Tibial artery (tissue), 4 donors: ENCODE measurements at regions not wholly inside any gene's neighbourhood (a gene's known extent, or its start where the extent isn't known, plus 50 kb on each side); places are given as distances from the start of the nearest gene placed in this dataset.

Experiments
- DNase-seq, 2 donors: peaks; one replicate each; pipeline ENCODE4 v3.0.0-alpha.2; 2019
- H3K27ac ChIP-seq, 2 donors: fragments of 200-600 bp; sonication (generic) in 1 of 2; 1 replicate in 1 of 2; 2 replicates in 1 of 2; pipeline ENCODE4 v1.5.1; 2018 to 2019; ENCODE audit warnings: mild to moderate bottlenecking in 1 of 2
- H3K27me3 ChIP-seq, 2 donors: fragments of 200-600 bp; sonication (generic) in 1 of 2; one replicate each; pipeline versions ENCODE4 v1.5.1 to v1.6.0; 2016 to 2019
- H3K36me3 ChIP-seq, 3 donors: fragments of 200-600 bp; sonication (generic) in 2 of 3; one replicate each; pipeline ENCODE4 v1.5.1; 2016 to 2019; ENCODE audit warnings: mild to moderate bottlenecking in 2 of 3
- H3K4me1 ChIP-seq, 4 donors: fragments of 200-600 bp; sonication (generic) in 2 of 4; 1 replicate in 3 of 4; 2 replicates in 1 of 4; pipeline ENCODE4 v1.5.1; 2016 to 2019
- H3K4me3 ChIP-seq, 2 donors: fragments of 200-600 bp; sonication (generic) in 1 of 2; 1 replicate in 1 of 2; 2 replicates in 1 of 2; pipeline ENCODE4 v1.5.1; 2018 to 2019; ENCODE audit warnings: mild to moderate bottlenecking in 2 of 2
- H3K9me3 ChIP-seq, 3 donors: fragments of 200-600 bp; sonication (generic) in 1 of 3; one replicate each; pipeline ENCODE4 v1.5.1; 2016 to 2019
- intact Hi-C: fragments of 100-400 bp; cut with DNase I; formaldehyde crosslinking; loops from one replicate; pipeline ENCODE4 v1.15.0; 2023; ENCODE audit warnings: low total_unique reads
- TF ChIP-seq, protein P1 (sequence below), 2 experiments: fragments of 200-600 bp in 1 of 2; fragments of 450-650 bp in 1 of 2; IDR thresholded peaks; one replicate each; pipeline ENCODE4 v1.5.1; 2017 to 2019; ENCODE audit warnings: antibody characterized with exemption in 2 of 2, mild to moderate bottlenecking in 1 of 2, moderate library complexity in 1 of 2

DNA sequence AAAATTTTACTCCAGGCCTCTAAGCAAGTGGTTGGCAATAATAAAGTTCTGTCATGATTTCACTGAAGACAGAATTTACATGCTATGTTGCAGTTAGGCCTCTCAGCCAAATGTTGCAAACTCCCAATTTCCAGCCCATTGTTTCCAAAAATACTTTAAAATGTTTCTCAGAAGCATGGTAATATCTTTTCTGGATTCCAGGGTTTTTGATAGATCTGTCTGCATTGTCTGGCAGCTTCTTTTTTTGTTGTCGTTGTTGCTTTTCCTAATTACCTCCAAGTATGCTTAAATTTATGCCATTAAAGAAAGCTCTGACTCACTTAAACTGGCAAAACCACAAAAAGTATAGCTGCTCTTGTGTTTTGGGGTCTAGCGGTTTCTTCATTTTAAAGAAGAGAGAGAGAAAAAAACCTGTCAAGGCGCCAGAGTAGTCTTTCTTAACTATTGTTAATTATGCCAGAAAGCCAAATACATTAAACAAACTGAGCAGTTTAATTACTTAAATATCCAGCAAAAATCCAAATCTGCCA lies 97.0 kb downstream of the AGTR2 start:
- no peaks in the 10 kb centered on the region for H3K4me1 ChIP-seq
- TF ChIP-seq, protein P1, sequence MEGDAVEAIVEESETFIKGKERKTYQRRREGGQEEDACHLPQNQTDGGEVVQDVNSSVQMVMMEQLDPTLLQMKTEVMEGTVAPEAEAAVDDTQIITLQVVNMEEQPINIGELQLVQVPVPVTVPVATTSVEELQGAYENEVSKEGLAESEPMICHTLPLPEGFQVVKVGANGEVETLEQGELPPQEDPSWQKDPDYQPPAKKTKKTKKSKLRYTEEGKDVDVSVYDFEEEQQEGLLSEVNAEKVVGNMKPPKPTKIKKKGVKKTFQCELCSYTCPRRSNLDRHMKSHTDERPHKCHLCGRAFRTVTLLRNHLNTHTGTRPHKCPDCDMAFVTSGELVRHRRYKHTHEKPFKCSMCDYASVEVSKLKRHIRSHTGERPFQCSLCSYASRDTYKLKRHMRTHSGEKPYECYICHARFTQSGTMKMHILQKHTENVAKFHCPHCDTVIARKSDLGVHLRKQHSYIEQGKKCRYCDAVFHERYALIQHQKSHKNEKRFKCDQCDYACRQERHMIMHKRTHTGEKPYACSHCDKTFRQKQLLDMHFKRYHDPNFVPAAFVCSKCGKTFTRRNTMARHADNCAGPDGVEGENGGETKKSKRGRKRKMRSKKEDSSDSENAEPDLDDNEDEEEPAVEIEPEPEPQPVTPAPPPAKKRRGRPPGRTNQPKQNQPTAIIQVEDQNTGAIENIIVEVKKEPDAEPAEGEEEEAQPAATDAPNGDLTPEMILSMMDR (IDR thresholded peaks at IDR 0.05) = no peak
- DNase-seq = no peak
- no peaks in the 10 kb centered on the region for H3K9me3 ChIP-seq
- intact Hi-C loops = no loop called here
- H3K36me3 ChIP-seq = no peaks in the 10 kb centered on the region
- no peak overlapping the region for H3K27ac ChIP-seq
- H3K27me3 ChIP-seq = no peaks in the 10 kb centered on the region
- no peak overlapping the region for H3K4me3 ChIP-seq

DNA sequence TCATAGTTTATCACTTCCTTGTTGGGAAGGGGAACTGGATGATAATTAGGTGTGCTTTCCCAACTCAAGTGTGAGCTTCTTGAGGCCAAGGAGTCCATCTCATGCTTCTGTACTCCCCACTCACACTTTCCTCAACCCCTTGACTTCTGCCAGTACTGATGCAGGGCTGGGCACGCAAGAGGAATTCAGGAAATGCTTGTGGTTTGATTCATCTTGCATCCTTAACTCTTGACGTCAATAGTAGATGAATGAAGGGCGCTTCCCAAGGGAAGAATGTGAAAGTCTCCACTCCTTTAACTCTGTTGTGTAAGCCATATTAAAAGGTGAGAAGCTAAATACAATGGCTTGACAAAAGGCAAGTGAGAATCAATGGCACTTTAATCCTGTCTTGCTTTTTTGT lies 101.8 kb downstream of the AGTR2 start:
- no peaks in the 10 kb centered on the region for H3K27me3 ChIP-seq
- intact Hi-C loops = no loop called here
- TF ChIP-seq, protein P1 (IDR thresholded peaks at IDR 0.05) = no peak
- H3K4me3 ChIP-seq = no peak overlapping the region
- no peak overlapping the region for H3K27ac ChIP-seq
- no peaks in the 10 kb centered on the region for H3K9me3 ChIP-seq
- DNase-seq = no peak
- H3K4me1 ChIP-seq = no peaks in the 10 kb centered on the region
- H3K36me3 ChIP-seq = no peaks in the 10 kb centered on the region

DNA sequence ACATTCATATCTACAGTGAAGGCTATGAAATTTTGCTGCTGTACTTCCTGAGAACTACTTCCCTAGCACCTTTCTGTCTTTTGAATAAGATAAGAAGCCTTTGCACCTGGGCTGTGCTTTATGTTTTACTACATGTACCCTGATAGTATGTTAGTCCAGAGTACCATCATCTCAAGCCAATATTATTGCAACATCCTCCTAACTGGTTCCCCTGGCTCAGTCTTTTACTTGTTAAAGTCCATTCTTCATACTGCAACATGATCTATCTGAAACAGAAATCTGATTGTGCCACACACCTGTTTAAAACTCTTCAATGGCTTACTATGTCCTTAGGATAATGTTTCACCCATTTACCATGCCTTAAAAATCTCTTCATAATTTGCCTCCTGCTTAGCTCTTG lies 102.3 kb downstream of the AGTR2 start:
- Histone ChIP-seq H3K9me3 (no peaks in the 10 kb centered on the region), H3K4me3 (no peak overlapping the region), H3K36me3 (no peaks in the 10 kb centered on the region), H3K27me3 (no peaks in the 10 kb centered on the region), H3K27ac (no peak overlapping the region), H3K4me1 (no peaks in the 10 kb centered on the region)
- intact Hi-C loops = no loop called here
- DNase-seq = no peak
- TF ChIP-seq, protein P1 (IDR thresholded peaks at IDR 0.05) = no peak

DNA sequence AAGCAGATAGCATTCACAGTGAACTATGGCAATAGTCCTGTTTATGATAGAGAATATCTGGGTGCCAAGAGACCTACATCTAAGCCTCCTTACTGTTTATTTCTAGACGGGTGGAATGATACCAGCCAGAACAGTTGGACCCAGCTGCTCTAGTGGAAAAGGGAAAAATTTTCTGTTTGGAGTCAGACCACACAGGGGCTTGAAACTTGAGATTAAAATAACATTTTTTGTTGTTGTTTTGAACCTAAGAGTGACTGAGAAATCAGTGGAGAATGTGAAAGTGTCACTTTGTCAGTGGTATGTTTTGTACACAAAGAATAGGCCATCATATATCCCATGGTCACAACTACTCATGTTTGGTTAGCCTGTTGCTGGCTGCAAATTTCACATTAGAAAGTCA lies 105.7 kb downstream of the AGTR2 start:
- Histone ChIP-seq H3K27me3 (no peaks in the 10 kb centered on the region), H3K9me3 (no peaks in the 10 kb centered on the region), H3K27ac (no peak overlapping the region), H3K36me3 (no peaks in the 10 kb centered on the region), H3K4me1 (no peaks in the 10 kb centered on the region), H3K4me3 (no peak overlapping the region)
- intact Hi-C loops = no loop called here
- TF ChIP-seq, protein P1 (IDR thresholded peaks at IDR 0.05) = no peak
- no peak for DNase-seq

DNA sequence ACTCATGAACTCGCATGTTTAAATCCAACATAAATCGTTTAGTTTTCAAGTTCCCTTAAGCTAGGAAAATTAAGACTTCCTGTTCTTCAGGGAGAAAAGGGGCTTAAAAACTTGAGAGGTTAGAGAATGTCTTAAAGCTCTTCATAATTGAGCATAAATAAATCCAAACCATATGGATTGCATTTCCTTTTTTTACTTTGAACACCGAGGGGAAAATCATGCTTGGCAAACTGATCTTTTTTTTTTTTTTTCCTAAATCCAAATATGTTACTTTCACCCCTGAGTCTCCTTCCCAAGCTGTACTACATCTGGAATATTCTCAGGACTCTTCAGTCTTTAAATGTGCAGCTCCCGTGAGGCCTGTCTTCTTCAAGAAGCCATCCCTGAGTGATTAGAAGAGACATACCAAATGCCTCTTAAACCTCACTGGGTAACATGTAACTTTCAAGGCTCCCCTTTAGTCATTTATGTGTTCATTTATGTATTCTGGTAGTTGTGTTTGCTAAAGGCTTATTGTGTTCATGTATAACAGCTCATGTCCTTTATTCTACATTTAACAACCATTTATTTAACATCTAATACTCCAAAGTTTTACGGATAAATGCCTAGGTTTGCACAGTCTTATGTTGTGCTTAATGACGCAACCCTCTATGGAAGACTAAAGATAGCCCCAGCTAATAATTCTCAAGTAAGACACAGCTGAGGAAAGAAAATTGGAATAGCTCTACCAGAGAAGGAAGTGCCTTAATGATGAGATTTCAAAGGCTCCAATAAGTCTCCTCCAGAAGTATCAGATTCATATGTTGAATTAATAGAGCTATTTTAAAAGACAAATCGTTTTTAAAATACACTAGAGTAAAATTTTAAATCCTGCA lies 107.0 kb downstream of the AGTR2 start:
- no peaks in the 10 kb centered on the region for H3K36me3 ChIP-seq
- H3K27me3 ChIP-seq = no peaks in the 10 kb centered on the region
- TF ChIP-seq, protein P1 (IDR thresholded peaks at IDR 0.05) = no peak
- DNase-seq = no peak
- intact Hi-C loops = no loop called here
- no peaks in the 10 kb centered on the region for H3K4me1 ChIP-seq
- no peaks in the 10 kb centered on the region for H3K9me3 ChIP-seq
- H3K27ac ChIP-seq = no peak overlapping the region
- no peak overlapping the region for H3K4me3 ChIP-seq
